Mesothelial cell of epicardium (in vitro differentiated cells): ENCODE measurements at regions not wholly inside any gene's neighbourhood (a gene's known extent, or its start where the extent isn't known, plus 50 kb on each side); places are given as distances from the start of the nearest gene placed in this dataset.

Experiments
- DNase-seq, 2 experiments: peaks; one replicate each; pipeline ENCODE4 v3.0.0; 2021; ENCODE audit warnings: low spot score in 2 of 2; ENCODE audit not compliant: unreplicated experiment in 2 of 2
- H3K27ac Mint-ChIP-seq: 2 replicates; pipeline ENCODE4 v1.8.0; 2021; ENCODE audit warnings: mixed read lengths
- H3K27me3 Mint-ChIP-seq: 2 replicates; pipeline ENCODE4 v1.8.0; 2021; ENCODE audit warnings: low read depth, mixed read lengths
- H3K36me3 Mint-ChIP-seq: 2 replicates; pipeline ENCODE4 v1.8.0; 2021; ENCODE audit warnings: mixed read lengths
- H3K4me1 Mint-ChIP-seq: 2 replicates; pipeline ENCODE4 v1.8.0; 2021; ENCODE audit warnings: mixed read lengths
- H3K4me3 Mint-ChIP-seq: 2 replicates; pipeline ENCODE4 v1.8.0; 2021; ENCODE audit warnings: mild to moderate bottlenecking, moderate library complexity, mixed read lengths
- H3K9me3 Mint-ChIP-seq: 2 replicates; pipeline ENCODE4 v1.8.0; 2021; ENCODE audit warnings: mixed read lengths
- CTCF ChIP-seq: fragments of 200-600 bp; sonication (generic); IDR thresholded peaks from one replicate; pipeline ENCODE4 v1.5.0; 2021; ENCODE audit warnings: antibody characterized with exemption; ENCODE audit not compliant: unreplicated experiment

DNA sequence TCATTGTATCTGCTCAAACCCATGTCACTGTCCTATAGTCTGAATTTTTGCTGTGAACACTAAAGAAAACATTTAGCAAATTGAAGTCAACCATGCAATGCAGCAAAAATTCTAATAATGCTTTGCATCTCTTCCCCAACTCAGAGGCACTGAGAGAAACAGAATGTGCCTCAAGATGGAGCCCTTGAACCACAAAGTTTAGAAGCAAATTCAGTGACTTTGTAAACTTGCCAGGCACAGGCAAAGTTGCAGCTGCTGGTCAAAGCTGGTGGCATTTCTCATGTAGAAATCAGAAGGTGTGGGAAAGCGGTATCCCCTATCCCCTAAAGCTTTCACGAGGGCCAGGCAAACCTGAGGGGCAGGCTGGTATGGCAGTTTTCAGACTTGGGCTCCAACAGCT lies 121.7 kb upstream of the DIPK2B start:
- no peaks in the 10 kb centered on the region for H3K36me3 Mint-ChIP-seq
- H3K27ac Mint-ChIP-seq = no peak overlapping the region
- no peak for TF ChIP-seq CTCF
- DNase-seq = no peak
- peaks cover 2% of the 10 kb centered on the region for H3K4me1 Mint-ChIP-seq
- no peak overlapping the region for H3K4me3 Mint-ChIP-seq
- peaks cover 19% of the 10 kb centered on the region for H3K9me3 Mint-ChIP-seq
- H3K27me3 Mint-ChIP-seq = no peaks in the 10 kb centered on the region

DNA sequence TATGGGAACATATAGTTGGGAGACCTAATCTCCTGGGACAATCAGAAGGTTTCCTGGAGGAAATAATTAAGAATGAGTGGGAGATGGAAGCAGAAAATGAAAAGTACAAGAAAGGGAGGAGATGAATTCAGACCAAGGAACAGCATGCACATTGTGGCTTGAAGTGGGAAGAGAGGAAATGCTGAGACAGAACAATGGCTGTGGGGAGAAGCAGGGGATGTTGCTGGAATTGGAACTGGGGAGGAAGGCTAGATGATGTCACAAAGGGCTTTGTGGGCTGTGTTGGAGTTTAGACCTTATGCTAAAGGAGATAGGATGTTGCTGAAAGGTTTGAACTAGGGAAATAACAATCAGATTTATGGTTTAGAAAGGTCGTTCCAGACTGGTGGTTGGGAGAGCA lies 119.5 kb upstream of the DIPK2B start:
- no peak overlapping the region for H3K27ac Mint-ChIP-seq
- TF ChIP-seq CTCF = no peak
- peaks cover 34% of the 10 kb centered on the region for H3K9me3 Mint-ChIP-seq
- H3K27me3 Mint-ChIP-seq = no peaks in the 10 kb centered on the region
- no peak overlapping the region for H3K4me3 Mint-ChIP-seq
- peaks cover 2% of the 10 kb centered on the region for H3K4me1 Mint-ChIP-seq
- no peaks in the 10 kb centered on the region for H3K36me3 Mint-ChIP-seq
- no peak for DNase-seq

- no peak for DNase-seq
- no peak overlapping the region for H3K27ac Mint-ChIP-seq
- no peaks in the 10 kb centered on the region for H3K27me3 Mint-ChIP-seq
- H3K4me1 Mint-ChIP-seq = no peaks in the 10 kb centered on the region
- no peak overlapping the region for H3K4me3 Mint-ChIP-seq
- TF ChIP-seq CTCF = no peak
- H3K36me3 Mint-ChIP-seq = no peaks in the 10 kb centered on the region
- peaks cover 21% of the 10 kb centered on the region for H3K9me3 Mint-ChIP-seq
Observed at GRCh38 chrX:45309801-45310200, 109.1 kb upstream of the DIPK2B start.

DNA sequence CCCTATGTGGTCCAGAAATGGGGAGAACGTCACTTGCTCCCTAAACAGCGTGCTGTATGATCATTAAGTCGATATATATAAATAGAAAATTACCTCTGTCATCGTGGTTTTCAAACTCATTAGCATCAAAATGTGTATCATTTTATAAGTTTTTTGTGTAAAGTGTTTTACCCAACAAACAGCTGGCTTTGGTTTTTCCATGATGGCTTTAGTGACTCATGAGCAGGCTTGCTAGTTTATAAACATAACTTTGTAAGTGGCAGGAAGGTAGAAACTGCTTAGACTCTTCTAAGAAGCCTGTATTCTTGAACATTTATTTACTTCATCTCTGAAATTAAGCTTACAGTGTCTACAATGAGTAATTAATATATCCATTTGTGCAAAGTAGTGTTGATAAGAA lies 108.4 kb upstream of the DIPK2B start:
- no peak overlapping the region for H3K27ac Mint-ChIP-seq
- H3K4me3 Mint-ChIP-seq = no peak overlapping the region
- peaks cover 15% of the 10 kb centered on the region for H3K9me3 Mint-ChIP-seq
- TF ChIP-seq CTCF = no peak
- H3K27me3 Mint-ChIP-seq = no peaks in the 10 kb centered on the region
- no peaks in the 10 kb centered on the region for H3K4me1 Mint-ChIP-seq
- no peak for DNase-seq
- H3K36me3 Mint-ChIP-seq = no peaks in the 10 kb centered on the region

GRCh38 chrX:45306794-45307193 lies 106.1 kb upstream of the DIPK2B start:
- peaks cover 13% of the 10 kb centered on the region for H3K9me3 Mint-ChIP-seq
- H3K27me3 Mint-ChIP-seq = no peaks in the 10 kb centered on the region
- DNase-seq = no peak
- H3K4me1 Mint-ChIP-seq = no peaks in the 10 kb centered on the region
- no peaks in the 10 kb centered on the region for H3K36me3 Mint-ChIP-seq
- TF ChIP-seq CTCF = no peak
- no peak overlapping the region for H3K27ac Mint-ChIP-seq
- no peak overlapping the region for H3K4me3 Mint-ChIP-seq

DNA sequence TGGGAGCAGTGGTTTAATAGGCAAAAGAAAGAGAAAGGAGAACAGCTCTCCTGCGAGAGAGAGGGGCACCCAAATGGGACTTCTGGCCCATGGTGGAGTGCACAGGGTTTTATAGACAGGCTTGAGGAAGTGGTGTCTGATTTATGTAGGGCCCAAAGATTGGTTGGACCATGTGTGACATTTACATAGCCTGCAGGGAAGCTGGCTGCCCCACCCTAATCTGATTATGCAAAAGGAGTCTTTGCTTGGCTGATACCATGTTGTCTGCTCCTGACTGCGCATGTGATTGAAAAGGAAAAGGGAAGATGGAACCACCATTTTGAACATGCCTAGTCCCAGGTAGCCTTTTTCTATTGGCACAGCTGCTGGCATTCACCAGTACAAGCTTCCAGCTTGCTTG lies 100.0 kb upstream of the DIPK2B start:
- no peak for TF ChIP-seq CTCF
- Mint-ChIP-seq H3K4me1 (peaks cover under 1% of the 10 kb centered on the region), H3K27me3 (no peaks in the 10 kb centered on the region), H3K36me3 (no peaks in the 10 kb centered on the region), H3K4me3 (no peak overlapping the region), H3K27ac (no peak overlapping the region), H3K9me3 (peaks cover 15% of the 10 kb centered on the region)
- no peak for DNase-seq
